GM19468 (cell line): ENCODE measurements at regions not wholly inside any gene's neighbourhood (a gene's known extent, or its start where the extent isn't known, plus 50 kb on each side); places are given as distances from the start of the nearest gene placed in this dataset.
A peak's percentile ranks its signal among the peaks of the same experiment; 100 is the strongest.
"Not testable (repeated sequence)": the region's sequence is repeated elsewhere in the genome, so short reads cannot be mapped to it uniquely, and the experiment has no call there.

Experiments used
- ATAC-seq: cut with Tn5 transposase; IDR thresholded peaks from one replicate; pipeline ENCODE4 v1.9.1; 2021; ENCODE audit warnings: mild to moderate bottlenecking, moderate library complexity, moderate number of reproducible peaks; ENCODE audit not compliant: unreplicated experiment; ENCODE audit errors: extremely low read depth

DNA sequence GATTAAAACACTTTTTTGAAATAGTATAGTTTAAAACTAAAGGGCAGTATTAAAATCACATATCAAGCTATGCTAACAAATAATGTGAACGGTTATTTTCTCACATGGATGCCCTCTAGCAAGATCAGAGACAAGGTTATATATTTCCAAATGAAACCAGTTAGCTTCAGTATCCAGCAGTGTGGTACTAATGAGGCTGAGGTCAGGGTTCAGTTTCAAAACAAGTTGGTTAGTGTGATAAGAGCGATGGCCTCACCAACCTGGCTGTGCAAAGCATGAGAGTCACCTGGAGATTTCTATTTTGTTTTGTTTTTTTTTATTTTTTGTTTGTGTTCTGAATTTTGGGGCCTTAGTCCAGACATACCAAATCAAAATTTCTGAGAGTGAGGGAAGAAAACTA, 352.2 kb upstream of the KITLG start:
- ATAC-seq, result no peak

DNA sequence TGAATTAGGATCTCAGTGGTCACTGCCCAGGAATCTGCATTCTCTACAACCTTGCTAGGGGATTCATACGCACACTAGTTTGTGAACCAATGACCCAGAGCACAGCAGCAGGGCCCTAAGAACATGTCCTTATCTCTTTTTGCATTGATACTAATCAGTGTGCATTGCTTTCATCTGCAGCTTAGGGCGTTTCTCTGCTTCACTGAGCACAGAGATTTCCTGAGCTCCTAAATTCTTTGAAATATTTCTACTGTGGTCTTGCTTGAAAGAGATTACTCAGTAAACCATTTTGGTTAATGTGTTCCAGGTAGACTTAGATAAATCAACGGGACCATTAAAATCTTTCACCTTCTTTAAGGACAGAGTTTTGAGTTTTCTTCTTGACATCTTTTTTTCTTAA, 351.3 kb upstream of the KITLG start:
- ATAC-seq, result peak; percentile 13

DNA sequence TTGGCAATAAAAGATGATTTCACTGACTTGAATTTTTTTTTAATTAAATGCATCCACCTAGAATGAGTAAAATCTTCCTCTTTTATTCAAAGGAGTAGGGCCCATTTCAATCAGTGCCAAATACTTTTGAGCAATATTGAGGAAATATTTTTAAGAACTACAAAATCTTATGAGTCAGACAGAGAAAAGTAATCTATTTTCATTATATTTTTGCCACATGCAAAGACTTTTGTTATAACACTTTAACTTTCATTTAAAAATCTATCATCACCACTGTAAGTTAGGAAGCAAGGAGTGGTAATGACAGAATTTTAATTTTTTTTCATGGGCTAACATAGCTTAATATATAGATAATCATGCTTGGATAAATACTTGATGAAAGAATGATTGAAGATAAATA, 345.2 kb upstream of the KITLG start:
- no peak for ATAC-seq

DNA sequence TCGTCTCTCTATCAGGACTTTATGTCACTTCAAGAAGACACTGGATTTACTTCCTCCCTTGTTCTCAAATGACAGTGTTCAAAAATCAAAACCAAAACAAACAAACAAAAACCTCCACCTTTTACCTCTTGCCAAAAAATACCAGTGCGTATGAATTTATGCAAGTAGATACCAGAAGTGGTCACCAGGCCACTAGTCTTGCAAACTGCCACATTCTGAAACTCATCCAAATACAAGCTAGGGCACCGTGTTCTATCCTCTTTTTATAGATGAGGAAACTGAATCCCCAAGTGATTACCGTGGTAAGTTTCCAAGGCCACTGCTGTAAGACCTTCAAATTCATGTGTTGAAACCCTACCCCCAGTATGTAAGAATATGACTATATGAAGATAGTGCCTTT, 343.9 kb upstream of the KITLG start:
- no peak for ATAC-seq

DNA sequence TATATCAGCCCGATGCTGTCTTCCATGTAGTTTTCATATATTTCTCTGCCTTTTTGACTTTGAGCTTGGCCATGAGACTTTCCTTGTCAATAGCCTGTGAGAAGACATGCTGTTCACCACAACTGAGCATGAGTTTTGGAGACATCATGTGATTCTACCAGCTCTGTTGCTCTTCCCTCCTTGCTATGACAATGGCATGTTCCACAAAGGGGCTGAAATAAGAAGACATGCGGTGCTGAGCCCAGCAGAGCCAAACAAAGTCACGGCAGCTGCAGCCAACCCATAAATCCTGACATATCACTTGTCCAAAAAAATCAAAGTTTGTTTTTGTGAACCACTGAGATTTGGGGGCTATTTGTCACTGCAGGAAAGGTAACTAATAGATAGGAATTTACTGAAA, 343.4 kb upstream of the KITLG start:
- no peak for ATAC-seq

DNA sequence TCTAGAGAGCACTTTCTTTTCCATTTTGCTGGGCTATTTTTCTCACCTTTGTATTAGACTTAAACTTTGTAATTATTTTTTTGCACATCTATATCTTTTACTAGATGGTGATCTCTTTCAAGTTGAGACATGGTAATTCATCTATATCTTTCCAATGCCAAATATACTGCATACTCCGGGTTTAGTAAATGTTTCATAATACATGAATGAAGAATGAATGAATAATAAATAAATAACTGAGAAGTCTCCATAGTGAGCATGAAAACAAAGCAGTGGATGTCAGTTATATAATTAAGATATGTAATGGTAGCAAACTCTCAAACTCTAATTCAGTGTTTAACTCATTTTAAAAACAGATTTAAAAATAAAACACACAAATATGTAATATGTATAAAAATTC, 342.5 kb upstream of the KITLG start:
- no peak for ATAC-seq

DNA sequence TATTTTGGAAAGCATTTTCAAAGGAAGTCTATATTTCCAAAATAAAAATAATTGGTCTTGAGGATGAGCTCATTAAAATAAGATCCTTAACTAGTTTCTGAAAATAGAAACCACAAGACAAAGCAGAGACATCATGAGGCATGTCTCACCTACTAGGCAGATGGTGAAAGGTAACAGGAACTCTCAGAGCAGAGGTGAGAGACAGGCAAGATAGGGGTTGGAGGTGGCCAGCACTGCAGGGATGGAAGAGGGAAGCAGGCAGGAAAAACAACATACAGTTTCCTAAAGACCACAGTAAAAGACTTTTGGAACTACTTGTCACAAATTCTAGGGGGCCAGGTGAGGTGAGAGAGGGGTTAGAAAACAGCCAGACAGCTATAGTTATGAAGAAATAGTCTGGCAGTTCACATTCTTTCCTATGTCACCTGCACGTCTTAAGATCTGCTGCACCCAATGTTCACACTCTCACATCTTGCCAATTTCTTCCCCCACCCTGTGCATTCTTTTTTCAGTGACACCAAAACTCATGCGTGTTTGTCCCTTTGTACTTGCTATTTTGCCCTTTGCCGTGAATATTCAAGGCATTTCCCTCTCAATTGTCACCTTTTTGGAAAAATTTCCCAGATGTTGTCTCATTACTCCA, 341.7 kb upstream of the KITLG start:
- ATAC-seq, result no peak

DNA sequence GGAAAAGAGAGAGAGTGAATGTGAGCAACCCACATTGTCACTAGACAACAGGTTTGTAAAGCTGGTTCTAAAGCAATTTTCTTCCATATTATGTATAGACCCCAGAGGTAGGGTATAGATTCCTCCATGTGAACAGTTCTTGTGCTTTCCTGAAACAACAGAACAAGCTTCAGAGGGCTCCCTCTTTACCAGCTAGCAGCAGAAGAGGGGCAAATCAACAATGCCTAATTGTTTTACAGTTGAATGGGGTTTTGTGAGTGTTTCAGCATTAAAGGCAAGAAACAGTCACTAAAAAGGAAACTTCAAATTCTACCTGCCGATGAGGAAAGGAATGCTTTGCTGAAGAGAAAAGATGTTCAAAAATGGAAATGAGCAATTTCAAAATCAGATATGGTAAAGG, 341.2 kb upstream of the KITLG start:
- ATAC-seq, result no peak

DNA sequence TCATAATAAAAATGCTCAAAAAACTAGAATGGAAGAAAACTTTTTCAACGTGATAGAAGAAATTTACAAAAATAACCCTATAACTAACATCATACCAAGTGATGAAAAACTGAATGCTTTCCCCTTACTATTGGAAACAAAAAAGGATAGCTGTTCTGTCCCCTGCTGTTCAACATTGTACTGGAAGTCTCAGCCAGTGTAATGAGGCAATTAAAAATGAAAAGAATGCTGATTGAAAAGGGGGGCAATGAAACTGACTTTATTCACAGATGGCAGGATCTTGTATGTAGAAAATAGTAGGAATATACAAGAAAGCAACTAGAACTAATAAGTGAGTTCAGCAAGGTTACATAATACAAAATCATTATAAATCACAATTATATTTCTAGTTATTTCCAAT, 337.9 kb upstream of the KITLG start:
- no peak for ATAC-seq

DNA sequence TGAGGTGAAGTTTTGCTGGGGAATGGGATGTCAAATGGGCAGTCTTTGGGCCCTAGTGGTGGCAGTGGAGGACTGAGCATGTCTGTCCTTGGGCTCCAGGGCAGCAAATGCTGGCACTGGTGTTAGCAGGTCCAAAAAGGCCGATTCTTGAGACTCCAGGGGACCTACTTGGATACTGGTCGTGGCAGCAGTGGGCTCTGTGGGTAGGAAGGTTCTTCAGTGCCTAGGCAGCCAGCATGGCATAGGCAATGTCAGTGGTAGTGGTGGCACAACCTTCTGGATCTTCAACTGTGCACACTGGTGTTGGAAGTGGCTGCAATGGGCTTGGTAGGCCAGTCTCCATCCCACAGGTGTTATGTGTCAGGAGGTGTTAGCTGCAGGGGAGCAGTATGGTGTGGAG, 334.7 kb upstream of the KITLG start:
- no peak for ATAC-seq

DNA sequence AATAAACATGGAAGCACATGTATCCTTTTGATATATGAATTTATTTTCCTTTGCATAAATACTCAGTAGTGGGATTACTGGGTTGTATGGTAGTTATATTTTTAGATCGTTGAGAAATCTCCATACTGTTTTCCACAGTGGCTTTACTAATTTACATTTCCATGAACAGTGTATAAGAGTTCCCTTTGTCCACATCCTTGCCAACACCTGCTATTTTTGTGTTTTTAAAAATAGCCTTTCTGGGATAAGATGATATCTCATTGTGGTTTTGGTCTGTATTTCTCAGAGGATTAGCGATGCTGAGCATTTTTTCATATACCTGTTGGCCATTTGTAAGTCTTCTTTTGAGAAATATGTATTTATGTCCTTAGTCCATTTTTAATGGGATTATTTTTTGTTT, 329.2 kb upstream of the KITLG start:
- ATAC-seq, result no peak

DNA sequence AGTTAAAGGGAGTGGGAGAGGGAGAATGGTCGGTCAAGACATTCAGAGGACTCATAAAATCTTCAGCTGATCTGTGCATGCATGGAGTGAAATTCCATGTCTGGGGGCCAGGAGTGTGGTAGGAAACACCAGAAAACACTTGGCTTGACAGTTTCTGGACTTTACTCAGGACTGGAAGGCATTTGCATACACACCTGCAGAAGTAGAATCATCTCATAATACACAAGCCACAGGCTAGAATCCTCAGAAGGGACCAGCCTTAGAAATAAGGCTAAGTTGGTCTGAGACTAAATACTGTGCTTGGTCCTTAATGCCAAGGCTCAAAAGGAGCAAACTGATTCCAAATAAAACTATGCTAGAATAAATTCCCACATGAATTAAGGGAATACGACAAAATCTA, 328.1 kb upstream of the KITLG start:
- no peak for ATAC-seq

DNA sequence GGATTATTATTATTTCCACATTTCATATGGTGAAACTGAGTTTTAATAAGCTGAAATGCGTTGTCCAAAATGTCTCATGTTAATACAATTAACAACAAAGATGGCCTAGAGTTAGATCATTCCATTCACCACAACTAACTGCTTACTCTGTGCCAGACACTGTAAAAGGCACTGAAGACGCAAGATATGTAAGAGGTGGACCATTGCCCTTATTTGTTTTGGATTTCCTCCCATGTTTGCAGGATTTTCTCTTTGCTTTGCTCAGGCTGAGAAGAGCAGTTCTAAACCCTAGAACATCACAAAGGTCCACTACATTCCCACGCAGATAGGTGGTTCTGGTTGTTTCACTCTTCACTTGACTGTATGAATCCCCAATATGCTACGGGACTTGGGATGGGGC, 324.4 kb upstream of the KITLG start:
- no peak for ATAC-seq

DNA sequence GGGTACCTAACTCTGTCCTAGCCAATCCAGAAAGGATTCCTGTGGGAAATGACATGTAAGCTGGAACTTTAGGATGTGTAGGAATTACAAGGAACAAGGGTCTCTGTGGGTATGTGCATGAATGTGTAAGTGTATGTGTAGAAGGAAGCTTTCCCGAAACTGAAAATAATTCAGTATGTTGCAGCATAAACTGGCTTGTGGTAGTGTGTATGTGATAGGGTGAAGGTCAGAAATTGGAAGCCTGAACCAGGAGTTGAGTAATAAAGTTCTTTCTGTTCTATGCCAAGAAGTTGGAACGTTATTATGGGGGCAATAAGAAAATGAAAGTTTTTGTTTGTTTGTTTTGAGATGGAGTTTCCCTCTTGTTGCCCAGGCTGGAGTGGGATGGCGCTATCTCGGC, 323.1 kb upstream of the KITLG start:
- no peak for ATAC-seq

DNA sequence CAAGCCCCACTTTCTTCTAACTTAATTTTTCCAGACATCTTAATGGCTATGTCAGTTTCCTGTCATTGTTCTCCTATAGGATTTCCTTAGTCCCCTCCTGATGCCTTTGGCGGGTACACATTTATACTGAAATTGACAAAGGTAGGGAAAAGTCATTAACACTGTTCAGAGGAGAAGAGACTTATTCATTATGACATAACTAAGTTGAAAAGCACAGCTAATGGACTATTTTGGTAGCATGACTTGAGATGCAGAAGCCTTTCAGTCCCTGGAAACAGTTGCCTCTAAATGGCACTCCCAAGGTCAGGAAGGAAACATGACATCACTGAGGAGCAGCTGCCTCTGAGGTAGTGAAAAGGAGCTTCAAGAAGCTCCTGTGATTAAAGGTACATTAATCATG, 317.5 kb upstream of the KITLG start:
- ATAC-seq, result no peak

DNA sequence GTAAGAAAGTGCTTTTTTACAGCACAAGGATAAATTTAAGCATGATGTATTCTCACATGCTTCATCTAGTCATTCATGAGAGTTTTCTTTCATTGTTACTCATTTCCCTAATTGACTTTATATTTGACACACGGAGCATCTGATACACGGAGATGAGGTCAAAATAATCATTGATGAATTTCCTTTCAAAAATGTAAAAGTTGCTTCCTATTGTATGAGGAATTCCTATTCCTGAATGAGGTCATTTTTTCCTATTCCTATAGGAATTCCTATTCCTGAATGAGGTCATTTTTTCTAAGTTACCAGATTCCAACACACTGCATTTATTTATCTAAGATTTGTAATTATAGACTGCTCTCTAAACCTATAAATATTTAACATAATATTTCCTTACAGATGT, 316.7 kb upstream of the KITLG start:
- no peak for ATAC-seq

DNA sequence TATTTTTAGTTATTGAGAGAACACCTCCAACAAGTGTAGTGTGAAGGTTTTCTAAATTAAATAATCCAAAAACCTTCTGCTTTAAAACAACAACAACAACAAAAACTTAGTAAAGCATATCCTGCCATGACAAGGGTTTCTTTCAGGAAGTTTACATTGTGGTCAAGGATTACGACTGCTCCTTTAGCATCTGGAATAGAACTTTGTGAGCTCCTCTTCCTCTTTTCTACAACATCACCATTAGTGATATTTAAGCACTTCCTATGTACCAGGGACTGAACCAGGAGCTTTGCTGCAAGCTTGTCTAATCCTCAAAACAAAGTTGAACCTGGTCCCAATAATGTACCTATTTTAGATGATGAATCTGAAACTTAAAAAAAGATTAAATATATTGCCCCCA, 315.4 kb upstream of the KITLG start:
- no peak for ATAC-seq

DNA sequence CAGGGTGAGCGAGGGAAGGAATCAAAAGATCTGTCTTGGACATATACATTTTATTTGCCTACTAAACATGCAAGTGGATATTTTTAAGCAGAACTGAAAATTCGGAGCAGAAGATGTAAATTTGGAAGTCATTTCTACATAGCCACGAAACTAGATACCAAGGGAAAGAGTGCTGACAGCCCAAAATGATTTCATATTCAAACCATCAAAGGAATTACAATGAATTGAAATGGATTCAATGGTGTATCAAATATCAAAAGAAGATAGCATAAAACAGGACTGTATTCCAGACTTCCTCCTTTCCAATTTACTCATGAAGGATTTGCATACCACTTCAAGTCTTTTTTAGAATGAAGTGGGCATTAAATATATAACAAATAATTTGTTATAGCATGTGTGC, 313.5 kb upstream of the KITLG start:
- ATAC-seq, result no peak

DNA sequence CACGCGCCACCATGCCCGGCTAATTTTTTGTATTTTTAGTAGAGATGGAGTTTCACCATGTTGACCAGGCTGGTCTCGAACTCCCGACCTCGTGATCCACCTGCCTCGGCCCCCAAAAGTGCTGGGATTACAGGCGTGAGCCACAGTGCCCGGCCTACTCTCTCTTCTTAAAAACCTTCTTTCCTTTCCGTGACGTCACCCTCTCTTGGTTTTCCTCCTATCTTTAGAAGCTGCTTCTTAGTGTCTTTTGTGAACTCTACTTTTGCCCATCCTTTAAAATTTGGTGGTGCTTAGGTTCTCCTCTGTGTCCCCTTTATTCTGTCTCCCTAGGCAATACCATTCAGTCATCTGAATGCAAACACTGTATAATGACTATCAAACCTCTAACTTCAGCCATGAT, 311.2 kb upstream of the KITLG start:
- ATAC-seq, result not testable (repeated sequence)

DNA sequence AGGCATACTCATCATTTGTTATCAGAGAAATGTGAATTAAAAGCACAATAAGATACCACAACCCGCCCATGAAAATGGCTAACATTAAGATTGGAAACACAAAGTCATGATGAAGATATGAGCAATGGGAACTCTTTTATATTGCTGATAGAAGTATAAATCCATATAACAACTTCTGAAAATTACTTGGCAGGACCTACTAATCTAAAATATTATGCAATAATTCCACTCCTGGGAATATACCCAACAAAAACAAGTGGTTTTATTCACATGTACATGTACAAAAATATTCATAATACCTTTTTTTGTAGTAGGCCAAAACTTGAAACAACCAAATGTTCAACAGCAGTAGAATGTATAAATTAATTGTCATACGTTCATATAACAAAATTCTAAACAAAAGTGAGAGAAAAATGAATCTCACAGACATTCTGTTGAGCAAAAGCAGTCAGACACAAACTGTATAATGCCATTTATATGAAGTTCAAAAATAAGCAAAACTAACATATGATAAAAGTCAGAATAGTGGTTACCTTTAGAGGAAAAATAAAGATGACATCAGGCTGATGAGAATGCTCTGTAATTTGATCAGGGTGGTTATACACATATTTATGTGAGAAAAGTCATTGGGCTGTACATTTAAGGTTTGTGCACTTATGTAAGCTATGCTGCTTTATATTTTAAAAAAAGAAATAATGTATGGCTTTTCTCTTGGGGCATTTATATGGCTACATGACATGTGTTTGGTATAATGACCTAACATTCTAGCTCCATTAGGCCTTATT, 309.2 kb upstream of the KITLG start:
- no peak for ATAC-seq

DNA sequence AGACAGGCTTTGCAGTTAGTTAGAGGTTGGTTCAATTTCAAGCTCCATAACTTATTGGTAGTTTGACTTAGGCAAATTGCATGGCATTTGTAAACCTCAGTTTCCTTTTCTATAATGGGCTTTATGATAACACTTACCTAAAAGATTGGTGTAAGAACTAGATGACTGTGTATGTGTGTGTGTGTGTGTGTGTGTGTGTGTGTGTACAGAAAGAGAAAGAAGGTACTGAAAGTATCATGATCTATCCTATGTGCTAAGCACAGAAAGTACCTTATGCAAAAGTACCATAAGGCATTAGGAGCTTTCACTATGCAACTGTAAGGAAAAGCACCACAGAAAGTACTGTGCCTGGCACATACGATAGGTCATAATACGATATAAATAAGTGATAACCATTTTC, 304.3 kb upstream of the KITLG start:
- no peak for ATAC-seq

DNA sequence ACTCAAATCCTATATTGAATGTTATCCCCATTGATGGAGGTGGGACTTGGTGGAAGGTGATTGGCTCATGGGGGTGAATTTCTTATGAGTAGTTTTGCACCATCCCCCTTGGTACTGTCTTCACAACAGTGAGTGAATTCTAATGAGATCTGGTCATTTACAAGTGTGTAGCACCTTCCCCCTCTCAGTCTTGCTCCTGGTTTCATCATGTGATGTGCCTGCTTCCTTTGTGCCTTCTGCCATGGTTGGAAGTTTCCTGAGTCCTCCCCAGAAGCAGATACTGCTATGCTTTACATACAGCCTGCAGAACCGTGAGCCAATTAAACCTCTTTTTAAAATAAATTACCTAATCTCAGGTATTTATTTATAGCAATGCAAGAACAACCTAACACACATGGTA, 302.4 kb upstream of the KITLG start:
- ATAC-seq, result no peak
